ENCODE measurements at regions not wholly inside any gene's neighbourhood (a gene's known extent, or its start where the extent isn't known, plus 50 kb on each side); places are given as distances from the start of the nearest gene placed in this dataset.

GRCh38 chr6:135710042-135710441 lies 141.5 kb upstream of the PDE7B start:
- TF ChIP-seq POLR2A (IDR thresholded peaks at IDR 0.05) = no peak
- TF ChIP-seq CTCF (IDR thresholded peaks at IDR 0.05) = no peak

Measured in heart left ventricle (tissue), 13 donors.